BE2C (cell line): ENCODE measurements at regions not wholly inside any gene's neighbourhood (a gene's known extent, or its start where the extent isn't known, plus 50 kb on each side); places are given as distances from the start of the nearest gene placed in this dataset.

Experiments
- DNase-seq: peaks from one replicate; pipeline ENCODE4 v3.0.0-alpha.2; 2020
- H3K27me3 ChIP-seq: fragments of 250-450 bp; sonication (Bioruptor Pico); 2 replicates; pipeline ENCODE4 v1.5.1; 2020; ENCODE audit warnings: mild to moderate bottlenecking
- H3K36me3 ChIP-seq: fragments of 250-450 bp; sonication (Bioruptor Pico); 2 replicates; pipeline ENCODE4 v1.5.1; 2020; ENCODE audit warnings: mild to moderate bottlenecking
- H3K4me1 ChIP-seq: fragments of 250-450 bp; sonication (Bioruptor Pico); 2 replicates; pipeline ENCODE4 v1.5.1; 2020
- H3K4me3 ChIP-seq: 2 replicates; pipeline ENCODE4 v1.5.1; 2011; ENCODE audit warnings: low read depth, low read length
- H3K9me3 ChIP-seq: fragments of 250-450 bp; sonication (Bioruptor Pico); 2 replicates; pipeline ENCODE4 v1.5.1; 2020
- TF ChIP-seq, protein P1 (sequence below): IDR thresholded peaks from 2 replicates; pipeline ENCODE4 v1.5.1; 2012; ENCODE audit warnings: mild to moderate bottlenecking, low read depth, low read length

GRCh38 chr2:136381245-136381644 is 263.3 kb upstream of the CXCR4 start:
- DNase-seq = no peak
- no peaks in the 10 kb centered on the region for H3K4me1 ChIP-seq
- no peak overlapping the region for H3K4me3 ChIP-seq
- no peaks in the 10 kb centered on the region for H3K27me3 ChIP-seq
- TF ChIP-seq, protein P1, sequence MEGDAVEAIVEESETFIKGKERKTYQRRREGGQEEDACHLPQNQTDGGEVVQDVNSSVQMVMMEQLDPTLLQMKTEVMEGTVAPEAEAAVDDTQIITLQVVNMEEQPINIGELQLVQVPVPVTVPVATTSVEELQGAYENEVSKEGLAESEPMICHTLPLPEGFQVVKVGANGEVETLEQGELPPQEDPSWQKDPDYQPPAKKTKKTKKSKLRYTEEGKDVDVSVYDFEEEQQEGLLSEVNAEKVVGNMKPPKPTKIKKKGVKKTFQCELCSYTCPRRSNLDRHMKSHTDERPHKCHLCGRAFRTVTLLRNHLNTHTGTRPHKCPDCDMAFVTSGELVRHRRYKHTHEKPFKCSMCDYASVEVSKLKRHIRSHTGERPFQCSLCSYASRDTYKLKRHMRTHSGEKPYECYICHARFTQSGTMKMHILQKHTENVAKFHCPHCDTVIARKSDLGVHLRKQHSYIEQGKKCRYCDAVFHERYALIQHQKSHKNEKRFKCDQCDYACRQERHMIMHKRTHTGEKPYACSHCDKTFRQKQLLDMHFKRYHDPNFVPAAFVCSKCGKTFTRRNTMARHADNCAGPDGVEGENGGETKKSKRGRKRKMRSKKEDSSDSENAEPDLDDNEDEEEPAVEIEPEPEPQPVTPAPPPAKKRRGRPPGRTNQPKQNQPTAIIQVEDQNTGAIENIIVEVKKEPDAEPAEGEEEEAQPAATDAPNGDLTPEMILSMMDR = no peak
- H3K9me3 ChIP-seq = no peaks in the 10 kb centered on the region
- no peaks in the 10 kb centered on the region for H3K36me3 ChIP-seq

- H3K4me1 ChIP-seq = no peaks in the 10 kb centered on the region
- DNase-seq = peak; percentile 58
- H3K4me3 ChIP-seq = no peak overlapping the region
- no peaks in the 10 kb centered on the region for H3K9me3 ChIP-seq
- H3K27me3 ChIP-seq = no peaks in the 10 kb centered on the region
- TF ChIP-seq, protein P1 = peak; percentile 71
- no peaks in the 10 kb centered on the region for H3K36me3 ChIP-seq
These were observed 261.0 kb upstream of the CXCR4 start for GRCh38 chr2:136378712-136379595.

- TF ChIP-seq, protein P1 = no peak
These were observed 259.8 kb upstream of the CXCR4 start for GRCh38 chr2:136377423-136378382.

DNA sequence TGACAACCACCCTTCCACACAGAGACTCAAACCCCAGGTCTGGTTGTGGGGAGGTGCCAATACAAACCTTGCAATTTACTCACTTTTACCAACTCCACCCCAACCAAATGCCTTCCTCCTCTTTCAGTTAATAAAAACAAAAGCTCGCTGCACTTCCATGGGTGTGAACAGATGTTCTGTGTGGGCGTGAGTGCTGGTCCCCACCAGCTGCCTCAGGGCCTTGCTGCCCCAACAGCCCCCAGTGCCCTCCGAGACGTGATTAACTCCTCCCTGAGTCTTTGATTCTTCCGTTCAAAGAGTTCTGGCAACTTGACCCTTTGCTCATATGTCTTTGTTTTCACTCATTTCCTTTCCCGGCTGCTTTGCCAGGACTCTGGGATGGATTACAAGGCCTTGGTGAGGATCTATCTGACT is 258.9 kb upstream of the CXCR4 start:
- DNase-seq = no peak
- no peaks in the 10 kb centered on the region for H3K36me3 ChIP-seq
- TF ChIP-seq, protein P1 = no peak
- no peaks in the 10 kb centered on the region for H3K4me1 ChIP-seq
- H3K4me3 ChIP-seq = no peak overlapping the region
- no peaks in the 10 kb centered on the region for H3K9me3 ChIP-seq
- no peaks in the 10 kb centered on the region for H3K27me3 ChIP-seq

More at GRCh38 chr2:136377423-136378382, 259.8 kb upstream of the CXCR4 start:
- no peaks in the 10 kb centered on the region for H3K36me3 ChIP-seq
- DNase-seq = no peak
- H3K4me1 ChIP-seq = no peaks in the 10 kb centered on the region
- H3K4me3 ChIP-seq = no peak overlapping the region
- no peaks in the 10 kb centered on the region for H3K27me3 ChIP-seq
- H3K9me3 ChIP-seq = no peaks in the 10 kb centered on the region

GRCh38 chr2:136376211-136376610 is 258.3 kb upstream of the CXCR4 start:
- no peaks in the 10 kb centered on the region for H3K36me3 ChIP-seq
- H3K9me3 ChIP-seq = no peaks in the 10 kb centered on the region
- TF ChIP-seq, protein P1 = no peak
- DNase-seq = no peak
- H3K27me3 ChIP-seq = no peaks in the 10 kb centered on the region
- no peaks in the 10 kb centered on the region for H3K4me1 ChIP-seq
- no peak overlapping the region for H3K4me3 ChIP-seq
